T-helper 1 cell treated with Interleukin-12 subunit alpha and Interleukin-12 subunit beta and Interleukin-4 antibody, amounts not matched to agents 30 μg/mL and 1 μg/mL, for 36 hours (primary cell): ENCODE measurements at regions not wholly inside any gene's neighbourhood (a gene's known extent, or its start where the extent isn't known, plus 50 kb on each side); places are given as distances from the start of the nearest gene placed in this dataset.

Experiments
- H3K27ac Mint-ChIP-seq: one replicate; pipeline ENCODE4 v1.8.0; 2021; ENCODE audit warnings: mild to moderate bottlenecking, mixed read lengths
- H3K27me3 Mint-ChIP-seq: one replicate; pipeline ENCODE4 v1.8.0; 2021; ENCODE audit warnings: low read depth, mixed read lengths
- H3K36me3 Mint-ChIP-seq: one replicate; pipeline ENCODE4 v1.8.0; 2021; ENCODE audit warnings: low read depth, mixed read lengths
- H3K4me1 Mint-ChIP-seq: one replicate; pipeline ENCODE4 v1.8.0; 2021; ENCODE audit warnings: low read depth, mixed read lengths
- H3K4me3 Mint-ChIP-seq: one replicate; pipeline ENCODE4 v1.8.0; 2021; ENCODE audit warnings: mild to moderate bottlenecking, moderate library complexity, mixed read lengths
- H3K9me3 Mint-ChIP-seq: one replicate; pipeline ENCODE4 v1.8.0; 2021; ENCODE audit warnings: mixed read lengths

DNA sequence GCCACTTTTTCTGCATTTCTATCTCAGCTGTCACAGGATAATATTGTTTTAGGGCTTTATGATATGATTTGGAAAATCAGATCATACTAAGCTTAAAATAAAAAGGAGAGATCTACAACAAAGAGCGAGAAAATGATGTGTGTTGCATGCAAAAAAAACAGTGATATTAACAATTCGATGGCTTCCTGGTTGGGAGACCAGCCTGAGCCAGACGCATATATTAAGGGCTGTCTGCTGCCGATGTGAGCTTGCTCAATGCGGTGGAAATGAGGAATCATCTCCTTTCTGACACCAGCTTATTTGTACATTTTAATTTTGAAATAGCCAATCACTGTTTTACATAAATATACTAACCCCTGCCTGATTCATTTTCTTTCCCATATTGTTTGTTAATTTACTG is 862.6 kb downstream of the USP25 start:
- H3K4me3 Mint-ChIP-seq: no peak overlapping the region
- H3K36me3 Mint-ChIP-seq: no peaks in the 10 kb centered on the region
- H3K4me1 Mint-ChIP-seq: no peaks in the 10 kb centered on the region
- H3K27ac Mint-ChIP-seq: no peak overlapping the region
- H3K27me3 Mint-ChIP-seq: no peaks in the 10 kb centered on the region
- peaks cover 10% of the 10 kb centered on the region for H3K9me3 Mint-ChIP-seq

DNA sequence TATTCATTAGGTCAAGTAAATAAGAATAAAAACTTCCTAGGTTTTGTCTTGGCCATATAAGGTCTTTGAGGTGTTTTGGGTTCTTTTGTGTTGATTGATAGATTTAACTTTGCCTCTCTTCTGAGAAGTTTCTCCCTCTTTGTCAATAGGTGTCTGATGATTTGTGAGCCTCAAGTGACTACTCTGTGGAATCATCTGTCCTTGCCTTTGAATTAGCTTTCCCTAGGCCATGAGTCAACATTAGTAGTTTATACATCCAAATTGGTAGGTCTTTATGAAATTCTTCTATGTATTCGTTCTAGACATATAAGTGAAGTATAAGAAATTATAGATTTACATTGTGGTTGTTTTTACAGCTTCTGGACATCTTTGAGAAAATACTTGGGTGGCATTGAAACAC is 864.4 kb downstream of the USP25 start:
- Mint-ChIP-seq H3K27me3 (no peaks in the 10 kb centered on the region), H3K27ac (no peak overlapping the region), H3K4me3 (no peak overlapping the region), H3K36me3 (no peaks in the 10 kb centered on the region), H3K4me1 (no peaks in the 10 kb centered on the region), H3K9me3 (peaks cover 16% of the 10 kb centered on the region)

DNA sequence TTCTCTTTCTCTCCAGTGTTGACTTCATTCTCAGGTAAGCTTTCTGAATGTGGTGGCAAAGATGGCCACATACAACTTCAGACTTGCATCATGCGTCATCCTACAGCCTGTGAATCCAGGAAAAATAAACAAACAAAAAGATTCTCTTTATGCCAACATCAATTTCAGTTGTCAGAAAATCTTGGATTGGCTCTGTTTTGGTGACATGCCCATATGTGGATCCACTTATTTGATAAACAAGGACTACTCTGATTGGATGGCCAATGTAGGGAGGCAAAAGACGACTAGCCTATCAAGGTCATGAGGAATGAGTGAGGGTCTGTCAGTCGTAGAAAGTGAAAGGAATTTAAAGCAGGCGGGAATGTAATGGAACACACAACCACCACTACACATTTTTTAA is 866.6 kb downstream of the USP25 start:
- H3K27ac Mint-ChIP-seq: no peak overlapping the region
- no peak overlapping the region for H3K4me3 Mint-ChIP-seq
- no peaks in the 10 kb centered on the region for H3K4me1 Mint-ChIP-seq
- peaks cover 16% of the 10 kb centered on the region for H3K9me3 Mint-ChIP-seq
- no peaks in the 10 kb centered on the region for H3K27me3 Mint-ChIP-seq
- H3K36me3 Mint-ChIP-seq: no peaks in the 10 kb centered on the region

DNA sequence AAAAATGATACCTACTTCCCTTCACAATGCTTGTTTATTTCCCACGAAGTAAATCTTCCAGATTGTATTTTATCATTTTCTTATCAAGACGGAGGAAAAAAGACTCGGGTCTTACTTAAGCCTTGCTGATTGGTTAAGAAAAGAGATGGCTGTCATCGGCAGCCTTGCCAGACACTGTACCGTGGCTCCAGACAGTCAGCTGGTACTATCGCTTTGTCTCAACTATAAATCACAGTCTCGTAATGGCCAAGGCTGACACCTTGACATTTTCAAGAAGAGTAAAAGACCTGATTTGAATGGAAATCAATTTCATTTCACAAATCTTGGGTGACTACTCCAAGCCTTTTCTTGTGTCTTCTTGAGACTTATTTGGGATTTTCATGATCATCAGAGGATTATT is 868.0 kb downstream of the USP25 start:
- Mint-ChIP-seq H3K27ac (no peak overlapping the region), H3K36me3 (no peaks in the 10 kb centered on the region), H3K4me3 (no peak overlapping the region), H3K27me3 (no peaks in the 10 kb centered on the region), H3K9me3 (peaks cover 13% of the 10 kb centered on the region), H3K4me1 (no peaks in the 10 kb centered on the region)

DNA sequence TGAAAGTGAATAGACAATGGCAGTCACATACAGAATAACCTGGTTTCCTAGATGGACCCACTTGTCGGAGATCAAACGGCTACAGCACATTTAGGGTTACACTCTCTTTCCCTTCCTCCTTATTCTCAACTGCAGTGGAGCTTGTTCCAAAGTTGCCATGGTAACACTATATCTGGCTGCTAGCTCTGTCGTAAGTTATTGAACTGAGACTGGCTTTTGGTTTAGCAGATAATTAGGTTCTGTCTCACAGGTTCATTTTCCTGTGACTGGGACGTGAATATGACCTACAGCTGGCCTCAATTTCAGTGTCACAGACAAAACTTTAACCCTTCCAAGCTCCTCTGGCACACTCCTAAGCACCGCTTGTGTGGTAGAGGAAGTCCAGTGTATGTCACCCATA is 875.8 kb downstream of the USP25 start:
- no peak overlapping the region for H3K4me3 Mint-ChIP-seq
- H3K4me1 Mint-ChIP-seq: no peaks in the 10 kb centered on the region
- H3K36me3 Mint-ChIP-seq: no peaks in the 10 kb centered on the region
- peaks cover 10% of the 10 kb centered on the region for H3K9me3 Mint-ChIP-seq
- no peak overlapping the region for H3K27ac Mint-ChIP-seq
- H3K27me3 Mint-ChIP-seq: no peaks in the 10 kb centered on the region

DNA sequence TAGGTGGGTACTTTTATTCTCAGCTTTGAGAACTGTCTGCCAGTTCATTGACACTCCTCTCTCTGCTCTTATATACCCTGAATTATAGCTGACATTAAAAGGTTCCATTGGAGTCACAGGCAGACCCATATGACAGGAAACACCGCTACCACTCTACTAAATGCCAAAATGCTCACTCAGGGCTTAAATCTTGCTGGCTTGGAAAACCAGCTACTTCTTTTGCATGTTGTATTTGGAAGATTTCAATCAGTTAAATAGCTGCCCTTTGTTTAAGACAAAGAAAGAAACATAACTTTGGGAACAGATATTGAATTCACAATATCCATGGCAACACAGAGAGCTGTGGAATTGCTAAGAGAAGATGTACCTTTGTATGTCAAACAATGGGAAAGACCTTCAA is 876.5 kb downstream of the USP25 start:
- H3K4me3 Mint-ChIP-seq: no peak overlapping the region
- peaks cover 10% of the 10 kb centered on the region for H3K9me3 Mint-ChIP-seq
- no peak overlapping the region for H3K27ac Mint-ChIP-seq
- no peaks in the 10 kb centered on the region for H3K27me3 Mint-ChIP-seq
- H3K4me1 Mint-ChIP-seq: no peaks in the 10 kb centered on the region
- no peaks in the 10 kb centered on the region for H3K36me3 Mint-ChIP-seq

DNA sequence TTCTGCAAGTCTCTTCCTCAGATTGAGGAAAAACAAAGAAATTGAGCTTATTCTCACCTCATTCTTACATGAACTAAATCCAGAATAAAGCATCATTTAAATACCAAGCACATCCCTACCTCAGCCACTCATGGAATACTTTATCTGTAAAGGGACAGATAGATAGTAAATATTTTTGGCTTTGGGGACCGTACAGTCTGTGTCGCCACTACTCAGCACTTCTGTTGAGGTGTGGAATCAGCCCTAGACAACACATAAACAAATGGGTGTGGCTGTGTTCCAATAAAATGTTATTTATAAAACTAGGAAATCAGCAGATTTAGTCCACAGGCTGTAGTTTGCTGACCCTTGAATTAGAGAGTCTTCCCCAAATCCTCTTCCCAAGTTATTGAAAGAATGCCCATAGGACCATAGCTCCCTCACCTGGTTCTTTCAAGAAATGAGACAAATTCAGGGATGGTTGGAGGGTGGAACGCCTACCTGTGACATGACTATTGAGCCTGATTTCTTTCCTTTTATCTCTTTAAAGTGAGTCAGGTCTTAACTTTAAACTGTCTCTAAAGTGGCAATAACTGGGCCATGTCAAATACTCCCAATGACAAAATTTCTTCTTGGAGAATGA is 878.5 kb downstream of the USP25 start:
- Mint-ChIP-seq H3K36me3 (no peaks in the 10 kb centered on the region), H3K4me1 (no peaks in the 10 kb centered on the region), H3K27me3 (no peaks in the 10 kb centered on the region), H3K27ac (no peak overlapping the region), H3K9me3 (peaks cover 12% of the 10 kb centered on the region), H3K4me3 (no peak overlapping the region)

DNA sequence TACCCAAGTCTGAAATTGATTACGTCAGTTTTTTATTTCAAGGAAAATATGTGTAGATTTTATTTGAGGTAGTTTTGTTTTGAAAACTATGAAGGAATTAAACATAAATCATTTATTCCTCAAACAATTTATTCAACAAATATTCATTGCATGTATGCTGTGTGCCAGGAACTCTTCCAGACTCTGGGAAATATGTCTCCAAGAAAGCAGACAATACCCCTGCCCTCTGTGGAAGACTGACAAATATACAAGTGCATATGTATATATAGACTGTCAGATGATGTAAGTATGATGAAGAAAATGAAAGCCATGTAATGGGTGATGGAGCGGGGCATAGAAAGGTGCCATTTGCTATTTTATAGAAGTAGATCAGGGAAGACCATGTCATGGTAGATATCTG is 889.5 kb downstream of the USP25 start:
- no peaks in the 10 kb centered on the region for H3K4me1 Mint-ChIP-seq
- H3K4me3 Mint-ChIP-seq: no peak overlapping the region

DNA sequence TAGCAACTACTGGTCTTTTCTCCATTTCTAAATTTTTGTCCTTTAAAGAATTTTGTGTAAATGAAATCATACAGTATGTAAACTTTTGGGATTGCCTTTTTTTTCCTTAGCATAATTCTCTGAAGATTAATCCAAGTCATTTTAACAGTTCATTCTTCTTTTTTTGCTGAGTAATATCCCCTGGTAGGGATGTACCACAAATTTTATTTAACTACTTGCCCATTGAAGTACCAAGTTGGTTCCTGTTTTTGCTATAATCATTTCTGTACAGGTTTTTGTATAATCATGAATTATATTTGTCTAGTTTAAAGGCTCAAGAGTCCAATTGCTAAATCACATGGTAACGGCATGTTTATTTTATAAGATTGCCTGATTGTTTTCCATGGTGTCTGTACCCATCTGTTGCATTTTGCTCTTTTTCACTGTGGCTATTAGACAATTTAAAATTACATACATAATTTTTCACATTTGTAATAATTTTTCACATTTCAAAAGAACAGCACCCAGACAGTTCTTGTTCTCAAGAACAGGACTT is 891.1 kb downstream of the USP25 start:
- Mint-ChIP-seq H3K27ac (no peak overlapping the region), H3K4me1 (no peaks in the 10 kb centered on the region), H3K36me3 (no peaks in the 10 kb centered on the region)

More for the DNA sequence above, 889.5 kb downstream of the USP25 start:
- H3K27me3 Mint-ChIP-seq: no peaks in the 10 kb centered on the region
- no peaks in the 10 kb centered on the region for H3K36me3 Mint-ChIP-seq
- H3K27ac Mint-ChIP-seq: no peak overlapping the region
- H3K9me3 Mint-ChIP-seq: peaks cover 33% of the 10 kb centered on the region

DNA sequence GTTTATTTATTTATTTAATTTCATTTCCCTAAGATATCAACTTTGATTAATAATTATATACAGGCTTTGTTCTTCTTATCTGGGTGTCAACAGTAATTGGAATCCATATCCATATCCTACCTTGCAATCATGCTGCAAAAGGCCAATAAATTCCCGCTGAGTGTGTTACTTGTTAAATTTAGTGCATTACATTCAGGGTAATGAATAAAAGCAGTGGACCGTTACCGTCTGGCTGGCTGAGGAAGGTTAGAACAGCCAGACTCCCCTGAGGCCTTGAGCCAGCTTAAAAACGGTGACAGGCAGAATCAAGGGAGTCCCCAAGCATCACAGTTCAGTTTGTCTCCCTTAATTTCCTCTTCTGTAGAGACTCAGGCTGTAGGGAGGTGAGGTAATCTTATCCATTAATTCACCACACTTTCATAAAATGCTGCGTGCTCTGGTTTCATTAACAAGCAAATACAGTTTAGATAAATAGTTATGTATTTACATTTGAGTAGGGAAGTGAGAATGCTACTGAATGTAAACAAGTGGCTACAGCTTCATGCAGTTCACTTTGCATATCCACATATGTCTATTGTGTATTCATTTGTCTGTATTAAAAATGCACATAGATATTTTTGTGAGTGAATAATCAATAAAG is 888.2 kb upstream of the CXADR start:
- Mint-ChIP-seq H3K4me1 (no peaks in the 10 kb centered on the region), H3K27me3 (no peaks in the 10 kb centered on the region), H3K36me3 (no peaks in the 10 kb centered on the region), H3K4me3 (no peak overlapping the region), H3K27ac (no peak overlapping the region), H3K9me3 (peaks cover 17% of the 10 kb centered on the region)

More for the DNA sequence above, 891.1 kb downstream of the USP25 start:
- Mint-ChIP-seq H3K9me3 (peaks cover 33% of the 10 kb centered on the region), H3K4me3 (no peak overlapping the region), H3K27me3 (no peaks in the 10 kb centered on the region)

DNA sequence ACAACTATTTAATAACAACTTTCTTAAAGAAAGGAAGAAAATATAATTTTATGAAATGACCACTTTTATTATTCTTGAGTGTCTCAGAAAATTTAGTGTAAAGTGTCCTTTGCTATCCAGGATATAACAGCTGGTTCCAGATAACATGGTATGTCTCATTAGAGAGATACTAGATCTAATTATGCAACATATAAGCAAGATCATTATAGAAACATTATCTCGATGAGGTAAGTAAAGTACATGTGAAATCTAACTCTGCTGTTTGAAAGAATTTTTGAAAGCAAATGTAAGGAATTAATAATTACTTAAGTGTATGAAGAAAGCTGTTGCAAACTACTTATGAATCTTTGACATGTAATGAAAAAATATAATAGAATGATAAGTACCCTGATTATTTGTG is 887.4 kb upstream of the CXADR start:
- Mint-ChIP-seq H3K27ac (no peak overlapping the region), H3K4me1 (no peaks in the 10 kb centered on the region), H3K36me3 (no peaks in the 10 kb centered on the region), H3K9me3 (peaks cover 13% of the 10 kb centered on the region), H3K27me3 (no peaks in the 10 kb centered on the region), H3K4me3 (no peak overlapping the region)

DNA sequence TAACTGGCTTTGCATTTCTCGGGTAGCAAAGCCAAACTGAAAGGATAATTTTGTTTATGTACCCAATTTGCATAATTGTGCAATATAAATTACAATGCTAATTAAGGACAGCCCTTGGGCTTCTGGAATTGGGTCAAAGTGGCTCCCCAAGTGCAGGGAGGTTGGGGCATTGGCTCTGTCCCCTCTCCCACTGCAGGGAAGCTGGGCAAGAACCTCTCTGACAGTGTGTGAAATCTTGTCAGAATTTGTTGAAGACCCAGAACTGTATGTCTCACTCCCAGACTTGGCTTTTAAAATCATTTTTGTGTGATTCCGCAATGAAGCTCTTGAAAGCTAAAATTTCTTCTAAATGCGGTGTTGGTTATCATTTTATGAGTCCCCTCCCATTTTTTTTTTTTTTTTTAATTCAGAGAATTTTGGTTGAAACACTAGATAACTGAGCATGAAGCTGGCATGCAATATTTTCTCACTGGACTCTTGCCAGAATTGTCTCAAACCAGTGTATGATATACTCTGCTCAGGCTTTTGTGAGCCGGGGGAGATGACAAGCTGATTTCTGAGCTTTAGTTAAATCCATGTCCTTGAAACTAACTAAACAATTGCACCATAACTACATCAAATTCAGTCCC is 878.9 kb upstream of the CXADR start:
- H3K4me3 Mint-ChIP-seq: no peak overlapping the region
- H3K27ac Mint-ChIP-seq: no peak overlapping the region
- no peaks in the 10 kb centered on the region for H3K4me1 Mint-ChIP-seq
- peaks cover 10% of the 10 kb centered on the region for H3K9me3 Mint-ChIP-seq
- H3K27me3 Mint-ChIP-seq: no peaks in the 10 kb centered on the region
- no peaks in the 10 kb centered on the region for H3K36me3 Mint-ChIP-seq

DNA sequence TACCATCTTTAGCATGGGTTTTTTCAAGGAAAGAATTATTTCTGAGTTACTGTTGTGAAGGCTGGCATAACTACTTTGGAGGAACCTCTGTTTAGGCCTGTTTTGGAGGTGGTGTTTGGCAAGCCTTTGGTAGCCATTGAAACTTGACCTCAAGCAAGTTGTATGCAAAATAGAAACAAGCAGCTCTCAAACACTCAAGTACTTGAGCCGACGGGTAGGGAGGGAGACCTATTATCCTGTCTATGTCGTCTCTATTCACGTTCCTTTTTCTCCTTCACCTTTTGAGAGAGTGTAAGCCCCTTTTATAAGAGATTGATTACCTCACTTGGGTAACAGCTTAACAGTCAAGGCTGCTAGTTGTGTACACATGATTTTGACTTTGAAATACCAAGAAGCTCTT is 878.3 kb upstream of the CXADR start:
- no peaks in the 10 kb centered on the region for H3K4me1 Mint-ChIP-seq
- H3K9me3 Mint-ChIP-seq: peaks cover 16% of the 10 kb centered on the region
- H3K27ac Mint-ChIP-seq: no peak overlapping the region
- H3K36me3 Mint-ChIP-seq: no peaks in the 10 kb centered on the region
- H3K27me3 Mint-ChIP-seq: no peaks in the 10 kb centered on the region
- no peak overlapping the region for H3K4me3 Mint-ChIP-seq

DNA sequence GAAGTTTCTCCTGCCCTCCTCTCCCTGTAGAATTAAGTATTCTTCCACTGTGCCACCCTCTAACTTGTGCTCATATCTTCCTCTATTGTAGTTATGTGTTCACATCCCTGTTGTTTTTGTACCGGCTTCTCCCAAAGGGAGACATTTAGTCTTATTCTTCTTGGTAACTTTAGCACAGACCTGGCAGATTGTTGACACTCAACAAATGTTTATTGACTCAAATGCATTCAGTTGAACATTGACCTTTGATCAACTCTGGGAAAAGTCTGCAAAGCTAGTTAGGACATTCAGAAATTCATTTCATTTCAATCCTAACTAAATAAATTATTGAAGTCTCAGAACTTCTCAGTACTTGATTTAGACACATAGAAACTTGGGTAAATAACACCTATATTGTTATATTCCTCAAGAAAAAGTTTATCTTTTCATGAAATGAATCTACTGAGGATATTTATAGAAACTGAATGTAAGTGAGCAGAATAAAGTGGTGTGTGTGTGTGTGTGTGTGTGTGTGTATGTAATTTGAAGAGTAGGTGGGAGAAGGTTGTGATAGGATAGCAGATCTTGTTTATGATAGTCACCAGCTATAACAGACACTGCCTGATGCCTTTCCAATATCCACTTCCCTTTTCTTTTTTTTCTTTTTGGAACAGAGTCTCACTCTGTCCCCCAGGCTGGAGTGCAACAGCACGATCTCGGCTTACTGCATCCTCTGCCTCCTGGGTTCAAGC is 872.4 kb upstream of the CXADR start:
- Mint-ChIP-seq H3K36me3 (no peaks in the 10 kb centered on the region), H3K9me3 (peaks cover 22% of the 10 kb centered on the region), H3K4me1 (no peaks in the 10 kb centered on the region), H3K27me3 (no peaks in the 10 kb centered on the region), H3K27ac (peak overlapping the region; percentile 39), H3K4me3 (no peak overlapping the region)

DNA sequence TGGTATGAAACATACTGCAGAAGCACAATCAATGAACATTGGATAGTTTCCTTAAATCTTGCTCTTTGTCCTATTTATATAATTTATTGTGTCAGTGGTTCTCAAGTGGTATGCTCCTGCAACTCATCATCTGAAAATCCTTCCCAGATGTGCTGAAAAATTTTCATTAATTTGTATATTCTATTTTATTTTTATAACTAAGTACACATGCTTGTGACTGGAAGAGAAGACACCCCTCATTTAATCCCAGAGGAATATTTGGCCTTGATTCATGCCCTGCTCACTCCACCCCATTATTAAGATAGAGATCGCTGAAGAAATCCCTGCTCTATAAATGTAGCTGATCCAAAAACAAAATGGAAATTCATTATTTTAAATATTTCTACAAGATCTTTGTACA is 870.5 kb upstream of the CXADR start:
- H3K36me3 Mint-ChIP-seq: no peaks in the 10 kb centered on the region
- no peaks in the 10 kb centered on the region for H3K4me1 Mint-ChIP-seq
- peaks cover 20% of the 10 kb centered on the region for H3K9me3 Mint-ChIP-seq
- no peak overlapping the region for H3K27ac Mint-ChIP-seq
- H3K4me3 Mint-ChIP-seq: no peak overlapping the region
- H3K27me3 Mint-ChIP-seq: no peaks in the 10 kb centered on the region
